ENCODE measurements at regions not wholly inside any gene's neighbourhood (a gene's known extent, or its start where the extent isn't known, plus 50 kb on each side); places are given as distances from the start of the nearest gene placed in this dataset.
"Not testable (repeated sequence)": the region's sequence is repeated elsewhere in the genome, so short reads cannot be mapped to it uniquely, and the experiment has no call there.

- not testable (repeated sequence) for DNase-seq (ENCODE audit: low spot score)
Observed at GRCh38 chr6:86057293-86057980, 414.8 kb upstream of the SYNCRIP start.

DNA sequence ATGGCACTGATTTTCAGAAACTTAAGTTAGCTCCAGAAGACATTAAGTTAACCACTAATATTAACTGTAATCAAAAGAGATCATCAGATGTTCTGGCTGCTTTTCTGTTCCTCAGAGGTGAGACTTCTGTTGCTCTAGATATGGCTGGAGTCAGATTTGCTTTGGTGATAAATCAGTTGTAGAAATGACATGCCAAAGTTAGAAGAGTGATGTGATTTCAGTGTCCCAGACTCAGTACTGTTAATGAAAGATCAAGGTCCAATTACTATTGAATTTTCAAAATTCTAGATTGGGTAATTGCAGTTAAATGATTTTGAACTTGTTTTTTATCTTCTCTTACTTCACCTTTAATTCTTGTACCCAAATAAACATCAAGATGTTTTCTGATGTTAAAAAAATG, 402.4 kb upstream of the SYNCRIP start:
- DNase-seq (ENCODE audit: low spot score), result no peak

GRCh38 chr6:86042214-86042613, 399.5 kb upstream of the SYNCRIP start:
- no peak for DNase-seq (ENCODE audit: low spot score)

DNA sequence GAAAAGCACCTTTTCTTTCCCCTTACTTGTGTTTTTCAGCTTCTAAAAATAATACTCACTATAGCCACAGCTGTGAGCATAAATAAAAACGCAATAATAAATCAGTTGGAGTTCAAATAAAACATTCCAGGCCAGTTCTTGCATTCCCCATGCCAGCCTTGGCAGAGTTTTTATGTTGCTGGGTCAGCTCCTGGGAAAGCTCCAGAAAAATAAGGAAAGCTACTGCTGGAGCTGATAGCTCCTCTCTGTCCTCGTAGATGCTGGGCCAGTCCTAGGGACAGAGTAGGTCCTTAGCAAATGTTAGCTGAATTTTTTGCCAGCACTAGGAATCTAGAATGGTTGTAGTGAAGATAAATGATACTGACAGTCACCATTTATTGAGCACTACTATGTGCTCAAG, 389.0 kb upstream of the SYNCRIP start:
- DNase-seq (ENCODE audit: low spot score), result no peak

- DNase-seq (ENCODE audit: low spot score), result no peak
Observed at GRCh38 chr6:86030875-86031274, 388.2 kb upstream of the SYNCRIP start.

DNA sequence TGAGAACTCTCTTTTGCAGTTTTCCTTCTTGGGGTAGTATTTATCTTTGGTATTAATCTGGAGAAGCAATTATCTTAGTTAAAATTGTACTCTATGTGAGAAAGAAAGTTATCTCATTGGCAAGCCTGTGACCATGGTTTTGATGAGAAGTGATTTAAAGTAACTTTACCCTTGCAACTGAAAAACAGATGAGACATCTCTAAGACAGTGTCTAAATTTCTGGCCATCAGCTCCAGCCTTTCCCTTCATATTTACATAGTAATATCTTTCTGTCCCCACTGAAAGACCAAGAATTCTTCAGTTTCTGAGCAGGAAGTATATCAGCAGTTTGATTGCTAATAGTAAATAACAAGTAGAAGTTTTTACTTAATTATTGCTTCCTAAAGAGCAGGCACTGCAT, 386.1 kb upstream of the SYNCRIP start:
- no peak for DNase-seq (ENCODE audit: low spot score)

- not testable (repeated sequence) for DNase-seq (ENCODE audit: low spot score)
Observed at GRCh38 chr6:86026890-86027289, 384.2 kb upstream of the SYNCRIP start.

DNA sequence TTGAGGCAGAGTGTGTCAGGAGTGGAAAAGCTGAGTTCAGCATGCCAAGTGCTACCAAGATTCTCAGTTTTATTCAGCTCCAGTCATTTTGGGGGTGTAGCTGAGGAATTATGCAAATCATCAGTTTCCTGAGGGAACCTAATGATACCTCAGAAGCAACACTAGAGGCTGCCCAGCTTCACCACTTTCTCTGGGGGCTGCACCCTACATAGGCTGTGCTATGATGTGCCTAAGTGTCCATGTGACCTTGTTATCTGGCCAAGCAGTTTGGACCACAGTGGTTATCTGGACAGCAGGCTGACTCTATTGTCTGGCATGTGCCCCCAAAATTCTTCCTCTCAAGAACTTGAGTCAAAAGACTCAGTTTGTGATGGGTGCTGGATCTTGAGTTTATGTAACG, 374.6 kb upstream of the SYNCRIP start:
- DNase-seq (ENCODE audit: low spot score), result no peak

DNA sequence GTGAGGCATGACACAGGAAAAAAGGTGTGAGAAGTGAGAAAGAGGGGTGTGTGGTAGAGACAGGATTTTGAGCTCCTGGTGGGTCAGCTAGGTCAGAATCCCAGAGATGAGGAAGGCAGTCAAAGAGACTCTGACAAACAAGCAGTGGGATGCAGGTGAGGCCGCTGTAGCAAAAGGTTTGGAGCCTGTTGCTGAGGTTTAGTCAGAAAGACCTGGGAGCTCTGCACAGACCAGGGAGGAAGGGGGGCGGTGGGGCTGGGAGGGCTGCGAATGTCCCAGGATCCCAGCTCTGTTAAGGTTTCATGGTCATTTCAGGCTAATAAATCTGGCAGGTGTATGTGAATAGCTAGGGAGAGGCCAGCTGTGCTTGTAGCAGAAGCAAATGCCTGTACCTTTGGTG, 373.9 kb upstream of the SYNCRIP start:
- DNase-seq (ENCODE audit: low spot score), result no peak

- DNase-seq (ENCODE audit: low spot score), result no peak
Observed at GRCh38 chr6:86016077-86016476, 373.4 kb upstream of the SYNCRIP start.

- DNase-seq (ENCODE audit: low spot score), result not testable (repeated sequence)
Observed at GRCh38 chr6:86012991-86013390, 370.3 kb upstream of the SYNCRIP start.

DNA sequence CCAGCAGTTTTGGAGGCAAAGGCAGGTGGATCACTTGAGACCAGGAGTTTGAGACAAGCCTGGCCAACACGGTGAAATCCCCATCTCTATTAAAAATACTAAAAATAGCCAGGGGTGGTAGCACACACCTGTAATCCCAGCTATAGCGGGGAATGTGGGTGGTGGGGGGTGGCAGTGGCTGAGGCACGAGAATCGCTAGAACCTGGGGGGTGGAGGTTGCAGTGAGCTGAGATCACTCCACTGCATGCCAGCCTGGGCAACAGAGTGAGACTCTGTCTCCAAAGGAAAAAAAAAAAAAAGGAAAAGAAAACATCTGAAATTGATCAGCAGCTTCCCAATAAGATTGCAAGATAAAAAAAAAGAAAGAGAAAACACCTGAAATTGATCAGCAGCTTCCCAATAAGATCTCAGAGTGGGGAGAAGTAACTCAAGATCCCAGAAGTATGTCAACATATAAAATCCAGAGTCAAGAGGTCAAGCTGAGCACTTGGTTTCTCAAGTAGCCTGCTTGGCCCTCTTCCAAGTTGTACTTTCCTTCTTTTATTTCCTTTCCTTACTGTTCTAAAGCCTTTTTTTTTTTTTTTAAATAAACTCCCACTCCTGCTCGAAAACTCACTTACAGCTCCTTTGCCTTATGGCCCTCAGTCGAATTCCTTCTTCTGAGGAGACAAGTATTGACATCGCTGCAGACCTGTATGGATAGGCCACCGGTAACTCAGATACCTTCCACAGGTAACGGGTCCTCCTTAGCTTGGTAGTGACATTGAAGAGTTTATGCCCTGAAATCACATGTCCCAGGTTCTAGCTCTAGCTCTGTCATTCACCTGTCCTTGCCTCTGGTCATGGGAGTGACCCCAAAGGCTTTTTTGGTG, 368.5 kb upstream of the SYNCRIP start:
- no peak for DNase-seq (ENCODE audit: low spot score)

- DNase-seq (ENCODE audit: low spot score), result no peak
Observed at GRCh38 chr6:85997206-85997605, 354.5 kb upstream of the SYNCRIP start.

DNA sequence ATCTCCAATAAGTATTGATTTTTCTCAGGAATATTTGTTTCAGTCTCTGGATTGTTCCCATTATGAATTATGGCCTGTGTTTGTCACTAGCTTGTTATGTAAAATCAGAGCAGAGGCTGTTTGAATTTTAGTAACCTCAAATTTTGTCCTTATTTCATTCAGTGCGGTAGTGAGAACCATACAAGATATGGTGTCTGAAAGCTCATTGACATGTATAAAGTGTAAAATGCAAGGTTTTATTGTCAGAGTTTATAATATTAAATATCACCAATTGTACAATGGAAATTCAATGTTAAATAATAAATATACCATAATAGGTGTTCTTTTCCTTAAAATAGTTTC, 353.3 kb upstream of the SYNCRIP start:
- DNase-seq (ENCODE audit: low spot score), result no peak

- no peak for DNase-seq (ENCODE audit: low spot score)
Observed at GRCh38 chr6:85995339-85996033, 352.8 kb upstream of the SYNCRIP start.

- DNase-seq (ENCODE audit: low spot score), result no peak
Observed at GRCh38 chr6:85986681-85987080, 344.0 kb upstream of the SYNCRIP start.

DNA sequence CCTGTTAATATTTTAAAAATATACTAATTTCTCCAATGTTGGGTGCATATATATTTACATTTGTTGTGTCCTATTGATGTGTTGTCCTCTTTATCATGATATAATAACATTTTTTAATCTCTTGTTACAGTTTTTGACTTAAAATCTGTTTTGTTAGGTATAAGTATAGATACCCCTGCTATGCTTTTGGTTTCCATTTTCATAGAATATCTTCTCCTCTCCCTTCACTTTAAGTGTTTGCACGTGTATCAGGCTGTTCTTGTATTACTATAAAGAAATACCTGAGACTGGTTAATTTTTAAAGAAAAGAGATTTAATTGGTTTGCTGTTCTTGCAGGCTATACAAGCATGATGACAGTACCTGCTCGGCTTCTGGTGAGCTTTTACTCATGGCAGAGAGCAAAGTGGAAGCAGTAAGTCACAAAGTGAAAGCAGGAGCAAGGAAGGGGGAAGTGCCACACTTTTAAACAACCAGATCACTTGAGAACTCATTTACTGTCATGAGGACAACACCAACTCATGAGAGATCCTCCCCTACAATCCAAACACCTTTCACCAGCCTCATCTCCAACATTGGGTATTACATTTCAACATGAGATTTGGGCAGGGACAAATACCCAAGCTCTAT, 340.5 kb upstream of the SYNCRIP start:
- no peak for DNase-seq (ENCODE audit: low spot score)

DNA sequence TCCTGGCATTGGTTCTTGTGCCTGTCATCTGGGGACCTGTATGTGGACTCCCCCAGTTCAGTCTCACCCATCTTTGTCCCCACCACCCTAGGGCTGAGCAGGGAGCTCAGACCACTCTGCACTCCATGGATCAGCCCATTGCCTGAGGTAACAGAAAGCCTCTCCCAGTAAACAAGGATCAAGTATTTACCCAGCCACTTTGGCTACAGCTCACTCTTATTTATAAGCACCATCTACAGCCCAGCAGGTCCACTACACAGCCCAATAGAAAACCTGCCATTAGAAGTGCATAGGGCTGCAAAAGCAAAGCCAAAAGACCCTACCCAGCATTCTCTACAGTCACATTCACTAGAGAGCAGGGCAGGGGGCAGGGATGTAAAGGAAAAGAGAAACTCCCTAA, 335.0 kb upstream of the SYNCRIP start:
- DNase-seq (ENCODE audit: low spot score), result no peak

GRCh38 chr6:85975957-85976356, 333.3 kb upstream of the SYNCRIP start:
- DNase-seq (ENCODE audit: low spot score), result no peak

GRCh38 chr6:85971238-85971637, 328.6 kb upstream of the SYNCRIP start:
- no peak for DNase-seq (ENCODE audit: low spot score)

- no peak for DNase-seq (ENCODE audit: low spot score)
Observed at GRCh38 chr6:85966828-85967227, 324.1 kb upstream of the SYNCRIP start.

- DNase-seq (ENCODE audit: low spot score), result no peak
Observed at GRCh38 chr6:85961746-85962145, 319.1 kb upstream of the SYNCRIP start.

- DNase-seq (ENCODE audit: low spot score), result no peak
Observed at GRCh38 chr6:85961125-85961524, 318.4 kb upstream of the SYNCRIP start.
